ENCODE measurements at regions not wholly inside any gene's neighbourhood (a gene's known extent, or its start where the extent isn't known, plus 50 kb on each side); places are given as distances from the start of the nearest gene placed in this dataset.

- Histone ChIP-seq H3K27ac (ENCODE audit: extremely low read depth, low read depth, low read length) (no peak overlapping the region), H3K4me3 (ENCODE audit: low read depth, low read length) (no peak overlapping the region), H3K4me1 (ENCODE audit: control insufficient read depth, insufficient read depth, low read length) (peaks cover 2% of the 10 kb centered on the region; the same call in 1 of the 2 replicates), H3K36me3 (ENCODE audit: control insufficient read depth in 2 of 2, insufficient read depth in 1 of 2, low read length in 2 of 2) (no peaks in the 10 kb centered on the region), H3K9me3 (ENCODE audit: control insufficient read depth, insufficient read depth, low read depth, low read length) (no peaks in the 10 kb centered on the region)
- ChIA-PET POLR2A (interaction anchor here (0.7 kb wide), 1 partner anchor 248 kb away, joined by 3 read pairs; no protein-coding TSS in a partner anchor), CTCF (interaction anchor here (1.2 kb wide), 1 partner anchor 11 kb away, joined by 3 read pairs; no protein-coding TSS in a partner anchor)
- TF ChIP-seq ZNF596 (tag by site-specific recombination; IDR thresholded peaks at IDR 0.05) (no peak), IKZF3 (tag by site-specific recombination; IDR thresholded peaks at IDR 0.05) (no peak), PRDM1 (tag by site-specific recombination; IDR thresholded peaks at IDR 0.05) (no peak), ZNF214 (tag by site-specific recombination; IDR thresholded peaks at IDR 0.05; ENCODE audit: borderline replicate concordance) (no peak), ZNF133 (tag by site-specific recombination; IDR thresholded peaks at IDR 0.05) (no peak), ZNF629 (tag by site-specific recombination; IDR thresholded peaks at IDR 0.05) (no peak), ZNF76 (tag by site-specific recombination; IDR thresholded peaks at IDR 0.05; ENCODE audit: borderline replicate concordance, low read depth) (no peak), ZSCAN16 (tag by site-specific recombination; IDR thresholded peaks at IDR 0.05) (no peak), ZNF830 (tag by site-specific recombination; IDR thresholded peaks at IDR 0.05; ENCODE audit: low read depth) (no peak), ZNF837 (tag by site-specific recombination; IDR thresholded peaks at IDR 0.05) (no peak)
- TF ChIP-seq, protein P1, sequence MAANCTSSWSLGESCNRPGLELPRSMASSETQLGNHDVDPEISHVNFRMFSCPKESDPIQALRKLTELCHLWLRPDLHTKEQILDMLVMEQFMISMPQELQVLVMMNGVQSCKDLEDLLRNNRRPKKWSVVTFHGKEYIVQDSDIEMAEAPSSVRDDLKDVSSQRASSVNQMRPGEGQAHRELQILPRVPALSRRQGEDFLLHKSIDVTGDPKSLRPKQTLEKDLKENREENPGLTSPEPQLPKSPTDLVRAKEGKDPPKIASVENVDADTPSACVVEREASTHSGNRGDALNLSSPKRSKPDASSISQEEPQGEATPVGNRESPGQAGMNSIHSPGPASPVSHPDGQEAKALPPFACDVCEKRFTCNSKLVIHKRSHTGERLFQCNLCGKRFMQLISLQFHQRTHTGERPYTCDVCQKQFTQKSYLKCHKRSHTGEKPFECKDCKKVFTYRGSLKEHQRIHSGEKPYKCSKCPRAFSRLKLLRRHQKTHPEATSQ (tag by site-specific recombination; IDR thresholded peaks at IDR 0.05), result no peak
- TF ChIP-seq, protein P2, sequence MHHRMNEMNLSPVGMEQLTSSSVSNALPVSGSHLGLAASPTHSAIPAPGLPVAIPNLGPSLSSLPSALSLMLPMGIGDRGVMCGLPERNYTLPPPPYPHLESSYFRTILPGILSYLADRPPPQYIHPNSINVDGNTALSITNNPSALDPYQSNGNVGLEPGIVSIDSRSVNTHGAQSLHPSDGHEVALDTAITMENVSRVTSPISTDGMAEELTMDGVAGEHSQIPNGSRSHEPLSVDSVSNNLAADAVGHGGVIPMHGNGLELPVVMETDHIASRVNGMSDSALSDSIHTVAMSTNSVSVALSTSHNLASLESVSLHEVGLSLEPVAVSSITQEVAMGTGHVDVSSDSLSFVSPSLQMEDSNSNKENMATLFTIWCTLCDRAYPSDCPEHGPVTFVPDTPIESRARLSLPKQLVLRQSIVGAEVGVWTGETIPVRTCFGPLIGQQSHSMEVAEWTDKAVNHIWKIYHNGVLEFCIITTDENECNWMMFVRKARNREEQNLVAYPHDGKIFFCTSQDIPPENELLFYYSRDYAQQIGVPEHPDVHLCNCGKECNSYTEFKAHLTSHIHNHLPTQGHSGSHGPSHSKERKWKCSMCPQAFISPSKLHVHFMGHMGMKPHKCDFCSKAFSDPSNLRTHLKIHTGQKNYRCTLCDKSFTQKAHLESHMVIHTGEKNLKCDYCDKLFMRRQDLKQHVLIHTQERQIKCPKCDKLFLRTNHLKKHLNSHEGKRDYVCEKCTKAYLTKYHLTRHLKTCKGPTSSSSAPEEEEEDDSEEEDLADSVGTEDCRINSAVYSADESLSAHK (tag by site-specific recombination; IDR thresholded peaks at IDR 0.05), result no peak
- TF ChIP-seq, protein P3, sequence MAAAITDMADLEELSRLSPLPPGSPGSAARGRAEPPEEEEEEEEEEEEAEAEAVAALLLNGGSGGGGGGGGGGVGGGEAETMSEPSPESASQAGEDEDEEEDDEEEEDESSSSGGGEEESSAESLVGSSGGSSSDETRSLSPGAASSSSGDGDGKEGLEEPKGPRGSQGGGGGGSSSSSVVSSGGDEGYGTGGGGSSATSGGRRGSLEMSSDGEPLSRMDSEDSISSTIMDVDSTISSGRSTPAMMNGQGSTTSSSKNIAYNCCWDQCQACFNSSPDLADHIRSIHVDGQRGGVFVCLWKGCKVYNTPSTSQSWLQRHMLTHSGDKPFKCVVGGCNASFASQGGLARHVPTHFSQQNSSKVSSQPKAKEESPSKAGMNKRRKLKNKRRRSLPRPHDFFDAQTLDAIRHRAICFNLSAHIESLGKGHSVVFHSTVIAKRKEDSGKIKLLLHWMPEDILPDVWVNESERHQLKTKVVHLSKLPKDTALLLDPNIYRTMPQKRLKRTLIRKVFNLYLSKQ (tag by site-specific recombination; IDR thresholded peaks at IDR 0.05; ENCODE audit: borderline replicate concordance), result no peak
Observed at GRCh38 chr2:12964904-12965539, 248.3 kb downstream of the TRIB2 start.

DNA sequence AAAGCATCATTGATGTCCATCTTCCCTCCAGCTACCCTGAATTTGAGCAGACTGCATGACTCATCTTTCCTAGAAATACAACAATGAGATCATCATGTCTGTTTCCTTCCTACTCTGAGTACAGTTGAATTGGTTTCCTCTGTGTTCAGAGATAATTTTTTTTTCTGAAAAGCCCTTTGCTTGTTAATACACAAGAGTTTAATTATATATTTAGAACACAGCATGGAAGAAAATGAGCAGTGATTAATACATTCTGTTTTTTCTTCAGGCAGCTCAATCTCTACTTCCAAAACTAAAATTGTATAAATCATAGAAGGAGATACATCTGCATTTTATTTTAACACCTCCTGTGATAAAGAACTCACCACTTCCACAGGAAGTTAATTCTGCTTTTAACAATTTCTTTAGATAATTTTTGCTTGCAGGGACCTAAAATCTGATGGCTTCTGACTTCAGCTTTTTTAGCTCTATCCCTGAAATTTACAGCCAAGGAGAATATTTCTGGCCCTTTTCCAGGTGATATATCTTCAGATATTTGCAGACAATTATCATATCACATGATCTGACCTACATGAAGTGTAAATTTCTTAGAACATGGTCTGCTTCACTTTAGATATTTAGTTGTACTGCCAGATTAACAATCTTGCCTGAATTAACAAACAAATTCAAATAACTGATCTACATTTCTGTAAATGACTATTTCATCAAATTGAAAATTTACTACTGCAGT lies 249.0 kb downstream of the TRIB2 start:
- Histone ChIP-seq H3K4me1 (ENCODE audit: control insufficient read depth, insufficient read depth, low read length) (peaks cover 2% of the 10 kb centered on the region; the same call in 1 of the 2 replicates), H3K4me3 (ENCODE audit: low read depth, low read length) (no peak overlapping the region), H3K27ac (ENCODE audit: extremely low read depth, low read depth, low read length) (no peak overlapping the region), H3K9me3 (ENCODE audit: control insufficient read depth, insufficient read depth, low read depth, low read length) (no peaks in the 10 kb centered on the region), H3K36me3 (ENCODE audit: control insufficient read depth in 2 of 2, insufficient read depth in 1 of 2, low read length in 2 of 2) (no peaks in the 10 kb centered on the region)
- CTCF ChIA-PET, result interaction anchor here (0.7 to 1.2 kb wide), 2 partner anchors 10 to 36 kb away, joined by 3 to 4 read pairs; no protein-coding TSS in a partner anchor
- POLR2A ChIA-PET, result interaction anchor here (0.7 kb wide), 1 partner anchor 248 kb away, joined by 3 read pairs; no protein-coding TSS in a partner anchor
- no peak for TF ChIP-seq ZNF501 (tag by site-specific recombination; IDR thresholded peaks at IDR 0.05)
- no peak for TF ChIP-seq SETDB1 (IDR thresholded peaks at IDR 0.05; ENCODE audit: insufficient read length, low read length)
- TF ChIP-seq ZBTB17 (tag by site-specific recombination; IDR thresholded peaks at IDR 0.05), result peak; percentile 43
- TF ChIP-seq ZNF707 (tag by site-specific recombination; IDR thresholded peaks at IDR 0.05), result no peak
- TF ChIP-seq ZNF549 (tag by site-specific recombination; IDR thresholded peaks at IDR 0.05), result no peak
- TF ChIP-seq SP7 (tag by site-specific recombination; IDR thresholded peaks at IDR 0.05), result peak; percentile 80
- peak; percentile 92 for TF ChIP-seq ZNF660 (tag by site-specific recombination; IDR thresholded peaks at IDR 0.05)
- no peak for TF ChIP-seq ZIC2 (tag by site-specific recombination; IDR thresholded peaks at IDR 0.05)
- TF ChIP-seq BCL11B (tag by site-specific recombination; IDR thresholded peaks at IDR 0.05; ENCODE audit: low read depth), result no peak
- TF ChIP-seq ZNF350 (tag by site-specific recombination; IDR thresholded peaks at IDR 0.05), result no peak
- TF ChIP-seq, protein P4, sequence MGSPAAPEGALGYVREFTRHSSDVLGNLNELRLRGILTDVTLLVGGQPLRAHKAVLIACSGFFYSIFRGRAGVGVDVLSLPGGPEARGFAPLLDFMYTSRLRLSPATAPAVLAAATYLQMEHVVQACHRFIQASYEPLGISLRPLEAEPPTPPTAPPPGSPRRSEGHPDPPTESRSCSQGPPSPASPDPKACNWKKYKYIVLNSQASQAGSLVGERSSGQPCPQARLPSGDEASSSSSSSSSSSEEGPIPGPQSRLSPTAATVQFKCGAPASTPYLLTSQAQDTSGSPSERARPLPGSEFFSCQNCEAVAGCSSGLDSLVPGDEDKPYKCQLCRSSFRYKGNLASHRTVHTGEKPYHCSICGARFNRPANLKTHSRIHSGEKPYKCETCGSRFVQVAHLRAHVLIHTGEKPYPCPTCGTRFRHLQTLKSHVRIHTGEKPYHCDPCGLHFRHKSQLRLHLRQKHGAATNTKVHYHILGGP (tag by site-specific recombination; IDR thresholded peaks at IDR 0.05), result peak; percentile 97
- TF ChIP-seq ZNF776 (tag by site-specific recombination; IDR thresholded peaks at IDR 0.05; ENCODE audit: borderline replicate concordance), result no peak
- TF ChIP-seq SALL2 (tag by site-specific recombination; IDR thresholded peaks at IDR 0.05; ENCODE audit: borderline replicate concordance), result no peak
- no peak for TF ChIP-seq HOXC10 (CRISPR knock-in tag; IDR thresholded peaks at IDR 0.05)
